Breast epithelium (tissue), 3 donors: ENCODE measurements at regions not wholly inside any gene's neighbourhood (a gene's known extent, or its start where the extent isn't known, plus 50 kb on each side); places are given as distances from the start of the nearest gene placed in this dataset.

ENCODE experiments used
- CTCF ChIP-seq, 3 donors: fragments of 450-650 bp; IDR thresholded peaks; one replicate each; pipeline ENCODE4 v1.5.1; 2016 to 2017; ENCODE audit warnings: antibody characterized with exemption in 3 of 3, mild to moderate bottlenecking in 3 of 3, moderate library complexity in 3 of 3
- POLR2A ChIP-seq: fragments of 450-650 bp; IDR thresholded peaks from one replicate; pipeline ENCODE4 v1.6.1; 2016; ENCODE audit warnings: antibody characterized with exemption, mild to moderate bottlenecking, moderate library complexity
- POLR2AphosphoS5 ChIP-seq, 3 donors: sonication (generic); formaldehyde crosslinking; IDR thresholded peaks; one replicate each; pipeline ENCODE4 v1.6.1; 2017; ENCODE audit warnings: antibody characterized with exemption in 3 of 3

- no peak for TF ChIP-seq CTCF (IDR thresholded peaks at IDR 0.05)
- TF ChIP-seq POLR2AphosphoS5 (IDR thresholded peaks at IDR 0.05): no peak
- TF ChIP-seq POLR2A: no peak
These were observed 130.9 kb downstream of the CHSY1 start for GRCh38 chr15:101120987-101121386.
